Femur (tissue), 1 donor: ENCODE measurements at regions not wholly inside any gene's neighbourhood (a gene's known extent, or its start where the extent isn't known, plus 50 kb on each side); places are given as distances from the start of the nearest gene placed in this dataset.
"Not testable (repeated sequence)": the region's sequence is repeated elsewhere in the genome, so short reads cannot be mapped to it uniquely, and the experiment has no call there.

ENCODE experiments used
- DNase-seq: peaks from one replicate; pipeline ENCODE4 v3.0.0-alpha.2; 2017

DNA sequence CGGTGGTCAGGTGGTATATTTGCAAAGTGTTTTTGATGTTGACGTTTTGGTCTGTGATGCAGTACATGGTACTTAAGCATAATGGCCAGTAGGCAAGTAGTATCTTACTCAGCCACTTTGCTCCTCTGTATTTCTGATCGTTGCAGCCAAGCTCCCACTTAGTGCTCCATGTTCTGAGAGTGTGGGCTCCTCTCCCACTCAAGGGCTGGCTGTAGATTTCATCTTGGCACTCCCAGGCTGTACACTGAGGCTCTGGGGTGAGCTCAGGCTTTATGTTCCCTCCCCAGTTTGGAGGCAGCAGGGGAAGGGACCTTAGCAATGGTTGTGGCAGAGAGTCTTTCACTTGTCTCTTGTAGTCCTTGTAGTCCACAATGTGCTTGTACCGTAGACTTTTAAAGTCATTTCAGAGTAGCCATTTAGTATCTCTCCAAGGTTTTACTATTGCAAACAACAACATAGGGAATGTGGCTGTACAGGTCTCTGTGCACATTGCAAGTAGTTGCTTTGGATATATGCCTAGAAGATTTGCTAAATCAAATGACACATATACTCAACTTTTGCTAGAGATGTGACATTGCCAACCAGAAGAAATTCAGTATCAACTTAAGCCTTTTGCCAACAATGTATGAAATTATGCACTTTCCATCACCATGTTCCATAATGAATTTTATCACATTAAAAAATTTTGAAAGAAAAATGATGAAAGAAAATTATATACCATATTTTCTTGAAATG is 304.3 kb upstream of the CTNND2 start:
- no peak for DNase-seq

- DNase-seq, result no peak
These were observed 300.5 kb upstream of the CTNND2 start for GRCh38 chr5:12204761-12205160.

DNA sequence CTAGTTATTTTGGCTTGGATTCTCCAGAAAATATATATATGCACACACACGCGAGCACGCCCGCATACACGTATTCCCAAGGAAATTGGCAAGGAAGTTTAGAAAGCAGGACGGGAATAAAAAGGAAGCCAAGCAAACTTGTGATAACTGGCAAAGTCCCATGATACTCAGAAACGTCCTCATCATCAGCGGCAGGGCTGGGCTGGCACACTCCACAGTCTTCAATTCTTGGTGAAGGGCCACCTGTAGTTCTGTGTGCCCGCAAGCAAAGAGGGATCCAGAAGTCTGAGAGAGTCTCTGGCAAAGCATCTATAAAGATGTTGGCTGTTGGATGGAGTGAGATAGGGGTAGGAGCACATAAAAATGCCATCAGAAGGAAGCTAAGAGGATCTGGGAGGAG is 289.3 kb upstream of the CTNND2 start:
- no peak for DNase-seq

DNA sequence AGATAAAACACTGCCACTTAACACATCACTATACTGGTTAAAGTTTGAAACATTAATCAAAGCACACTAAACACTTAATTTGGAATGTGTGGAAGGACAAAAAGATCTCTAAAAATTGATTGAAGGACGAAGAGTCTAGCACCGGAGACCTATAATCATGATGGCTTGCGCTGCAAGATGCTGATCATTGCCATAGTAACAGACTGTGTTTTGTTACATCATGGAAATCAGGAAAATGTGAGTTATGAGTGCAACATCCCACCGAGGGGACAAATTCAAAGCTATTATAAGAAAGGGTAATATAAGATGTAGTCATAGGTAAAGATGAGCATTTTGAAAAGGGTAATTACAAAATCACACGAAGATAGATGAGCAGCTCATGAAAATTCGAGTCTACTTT is 278.8 kb upstream of the CTNND2 start:
- DNase-seq, result no peak

GRCh38 chr5:12177851-12178250 is 273.6 kb upstream of the CTNND2 start:
- DNase-seq, result no peak

DNA sequence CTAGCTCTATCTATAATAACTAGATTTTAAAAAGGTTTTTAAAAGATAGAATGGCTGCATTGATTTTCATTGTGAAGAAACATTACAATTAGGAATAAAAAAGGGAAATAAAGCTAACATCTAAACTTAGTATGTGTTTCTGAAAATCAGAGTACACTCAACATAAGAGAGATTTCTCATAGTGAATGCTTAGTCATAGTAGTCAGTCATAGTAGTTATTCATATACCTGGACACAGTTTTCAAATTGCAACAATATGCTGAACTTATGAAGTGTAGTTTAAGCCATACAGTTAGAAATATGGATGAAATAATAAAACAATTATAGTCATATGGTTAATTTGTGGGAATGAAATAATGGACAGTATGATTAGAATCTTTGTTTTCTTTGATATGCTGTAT is 273.0 kb upstream of the CTNND2 start:
- DNase-seq, result no peak

DNA sequence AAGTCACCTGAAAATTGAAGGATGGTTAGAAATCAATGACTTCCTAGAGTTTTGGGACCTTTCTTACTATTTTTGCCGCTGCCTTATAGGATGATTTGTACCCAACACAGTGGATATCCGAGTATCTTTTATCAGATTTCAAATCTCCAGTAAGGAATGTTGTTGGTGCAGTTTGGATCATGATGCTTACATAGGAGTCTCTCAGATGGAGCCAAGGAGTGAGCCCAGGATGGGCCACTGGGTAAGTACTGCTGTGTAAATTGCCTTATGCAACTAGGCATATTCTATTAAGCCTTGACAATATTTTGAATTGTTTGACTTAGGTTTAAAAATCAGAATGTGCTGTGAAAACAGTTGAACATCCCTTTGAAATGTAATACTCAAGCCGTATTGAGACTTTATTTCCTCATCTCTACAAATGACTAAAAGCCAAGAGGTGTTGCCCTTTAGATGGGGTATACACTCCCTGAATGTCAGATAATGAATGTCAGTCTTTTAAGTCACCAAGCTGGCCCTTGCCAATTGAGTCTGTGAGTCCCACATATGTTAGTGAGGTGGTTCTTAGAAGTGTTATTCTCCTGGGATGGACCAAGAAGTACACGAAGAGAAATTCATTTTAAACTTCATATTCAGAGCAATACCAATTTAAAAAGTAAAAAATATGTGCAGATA is 271.8 kb upstream of the CTNND2 start:
- no peak for DNase-seq

DNA sequence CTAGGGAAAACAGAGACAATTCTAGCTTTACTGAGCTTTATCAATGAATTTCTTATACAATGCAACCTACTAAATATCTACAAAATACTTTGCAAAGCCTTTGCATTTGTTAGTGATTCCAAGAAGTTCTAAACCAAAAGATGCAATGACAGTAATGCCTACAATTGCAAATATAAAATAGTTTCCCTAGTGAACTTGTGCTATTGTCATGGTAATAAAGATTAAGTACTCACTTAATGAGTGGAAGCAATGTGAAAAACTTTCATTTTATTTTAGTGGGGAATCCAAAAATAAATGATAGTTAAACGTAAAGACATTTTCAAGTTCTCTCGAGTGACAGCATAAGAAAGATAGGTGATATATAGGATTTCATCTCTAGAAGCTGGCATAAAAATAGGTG is 270.5 kb upstream of the CTNND2 start:
- DNase-seq, result no peak

DNA sequence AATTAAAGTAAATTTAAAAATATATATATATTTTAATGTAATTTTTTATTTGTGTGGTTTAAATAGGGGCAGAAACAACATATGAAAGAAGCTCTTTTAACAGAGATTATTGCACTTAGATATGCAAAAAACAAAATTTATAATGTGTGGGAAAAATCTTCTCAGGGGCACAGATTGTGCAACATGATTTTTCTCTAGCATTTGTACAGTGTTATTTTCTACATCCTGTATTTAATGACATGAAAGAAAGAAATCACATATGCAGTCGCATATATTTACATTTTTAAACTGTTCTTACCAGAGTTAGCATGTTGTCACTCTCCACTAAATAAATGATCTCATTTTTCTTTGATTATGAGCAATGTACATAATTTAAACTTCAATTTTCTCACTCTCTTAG is 265.3 kb upstream of the CTNND2 start:
- DNase-seq, result no peak

GRCh38 chr5:12162863-12163262 is 258.6 kb upstream of the CTNND2 start:
- DNase-seq, result no peak

- no peak for DNase-seq
These were observed 243.3 kb upstream of the CTNND2 start for GRCh38 chr5:12147513-12147912.

- DNase-seq, result no peak
These were observed 237.2 kb upstream of the CTNND2 start for GRCh38 chr5:12141496-12141895.

DNA sequence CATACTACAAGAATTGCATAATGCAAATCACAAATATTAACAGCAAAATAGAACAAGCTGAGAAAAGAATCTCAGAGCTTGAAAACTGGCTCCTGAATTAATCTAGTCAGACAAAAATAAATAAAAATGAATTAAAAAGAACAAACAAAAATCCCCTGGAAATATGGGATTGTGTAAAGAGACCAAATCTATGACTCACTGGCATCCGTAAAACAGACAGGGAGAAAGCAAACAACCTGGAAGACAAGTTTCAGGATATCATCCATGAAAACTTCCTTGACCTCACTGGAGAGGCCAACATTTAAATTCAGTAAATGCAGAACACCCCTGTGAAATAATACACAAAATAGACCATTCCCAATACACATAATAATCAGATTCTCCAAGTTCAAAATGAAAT is 229.3 kb upstream of the CTNND2 start:
- no peak for DNase-seq

GRCh38 chr5:12131020-12131419 is 226.8 kb upstream of the CTNND2 start:
- DNase-seq, result not testable (repeated sequence)

GRCh38 chr5:12125895-12126294 is 221.6 kb upstream of the CTNND2 start:
- no peak for DNase-seq

DNA sequence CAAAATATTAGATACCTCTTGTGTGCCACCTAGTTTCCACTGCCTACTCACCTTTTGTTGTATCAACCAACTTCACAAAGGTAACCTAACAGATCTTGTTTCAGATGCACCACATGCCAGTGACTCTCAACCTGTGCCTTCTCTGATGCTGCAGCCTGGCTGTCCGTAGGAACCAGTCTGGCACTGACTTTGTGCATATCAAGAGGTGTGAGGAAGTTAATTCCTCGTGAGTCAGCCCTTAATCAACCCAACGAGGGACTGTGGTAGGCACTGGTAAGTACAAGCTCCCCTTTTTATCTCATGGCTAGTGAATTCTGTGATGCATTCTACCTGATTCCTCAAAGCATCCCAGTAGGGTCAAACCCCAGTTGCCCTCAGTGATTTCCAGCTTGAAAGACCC is 215.4 kb upstream of the CTNND2 start:
- DNase-seq, result no peak

DNA sequence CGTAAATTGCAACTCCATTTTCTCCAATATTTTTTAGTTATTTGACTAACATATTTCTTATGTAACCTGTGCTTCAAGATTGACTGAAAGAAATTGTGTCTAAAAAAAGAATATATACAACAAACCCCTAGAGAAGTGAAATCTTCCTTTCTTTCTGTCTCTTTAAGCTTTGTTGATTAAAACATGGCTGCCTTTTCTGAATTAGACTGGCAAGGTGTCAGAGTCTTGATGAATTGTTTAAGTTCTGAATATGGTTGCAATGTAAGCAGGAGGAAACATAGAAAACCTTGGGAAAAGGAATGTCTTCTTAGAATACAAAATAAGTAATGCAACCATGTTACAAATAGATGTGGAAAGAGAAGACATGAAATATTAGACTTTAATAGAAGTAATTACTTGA is 209.8 kb upstream of the CTNND2 start:
- DNase-seq, result no peak

- DNase-seq, result no peak
These were observed 208.8 kb upstream of the CTNND2 start for GRCh38 chr5:12113062-12113461.

GRCh38 chr5:12111261-12111660 is 207.0 kb upstream of the CTNND2 start:
- DNase-seq, result no peak

DNA sequence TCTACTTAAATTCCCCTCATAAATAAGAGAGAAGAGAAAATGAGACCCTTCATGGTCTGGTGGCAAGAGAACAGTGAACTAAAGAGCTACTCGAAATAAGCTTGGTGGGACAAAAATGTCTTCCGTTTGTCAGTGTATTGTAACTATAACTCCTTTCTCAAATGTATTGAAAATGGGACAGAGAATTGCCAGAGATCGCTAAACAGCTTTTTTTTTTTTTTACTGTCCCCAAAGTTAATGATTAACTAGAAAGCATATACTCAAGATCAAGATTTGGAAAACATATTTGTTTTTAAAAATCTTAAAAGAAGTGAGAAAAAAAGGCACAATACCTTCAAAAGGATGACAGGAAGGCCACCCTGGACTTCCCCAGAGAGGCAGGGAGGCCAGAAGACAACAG is 206.4 kb upstream of the CTNND2 start:
- no peak for DNase-seq

DNA sequence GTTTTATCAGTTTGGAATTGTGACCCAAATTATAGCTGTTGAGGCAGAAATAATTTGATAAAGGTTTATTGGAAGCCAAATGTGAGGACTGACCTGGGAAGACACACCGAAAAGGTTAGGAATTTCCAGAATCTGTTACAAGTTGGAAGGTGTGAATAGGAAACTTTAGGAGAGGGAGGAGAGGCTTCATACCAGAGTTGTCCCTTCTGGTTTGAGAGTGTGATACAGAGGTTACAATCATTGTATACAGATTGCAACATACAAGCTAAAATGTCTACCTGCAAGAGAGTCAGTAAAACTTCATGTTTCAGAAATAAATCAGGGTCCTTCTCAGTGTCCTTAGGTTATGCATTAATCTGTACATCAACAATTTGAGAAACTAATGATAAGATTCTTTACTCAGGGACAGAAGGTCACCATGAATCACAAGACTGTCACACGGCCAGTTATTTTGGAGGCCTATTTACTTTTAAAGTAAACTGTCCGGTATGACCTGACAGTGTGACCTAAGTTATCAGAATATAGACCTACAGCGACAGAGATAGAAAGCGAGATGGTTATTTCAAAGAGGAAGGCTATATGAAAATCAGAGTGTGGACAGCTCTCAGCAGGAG is 204.9 kb upstream of the CTNND2 start:
- no peak for DNase-seq

DNA sequence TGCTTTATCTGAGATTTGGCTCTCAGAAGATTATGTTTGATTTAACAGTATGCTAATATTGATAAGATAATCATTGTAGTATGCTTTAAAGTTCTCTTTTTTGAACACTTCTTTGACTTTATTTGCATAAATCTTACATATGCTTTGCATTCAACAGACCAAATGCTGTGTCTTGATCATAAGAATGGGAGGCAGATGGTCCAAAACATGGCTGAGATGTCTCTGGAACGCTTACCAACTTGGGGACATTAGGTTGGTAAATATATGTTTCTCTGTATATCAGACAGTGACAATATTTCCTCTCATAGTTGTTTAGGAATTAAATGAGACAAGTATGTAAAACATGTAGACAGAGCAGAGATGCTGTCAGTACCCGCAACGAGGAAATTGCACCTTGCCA is 197.9 kb upstream of the CTNND2 start:
- no peak for DNase-seq

DNA sequence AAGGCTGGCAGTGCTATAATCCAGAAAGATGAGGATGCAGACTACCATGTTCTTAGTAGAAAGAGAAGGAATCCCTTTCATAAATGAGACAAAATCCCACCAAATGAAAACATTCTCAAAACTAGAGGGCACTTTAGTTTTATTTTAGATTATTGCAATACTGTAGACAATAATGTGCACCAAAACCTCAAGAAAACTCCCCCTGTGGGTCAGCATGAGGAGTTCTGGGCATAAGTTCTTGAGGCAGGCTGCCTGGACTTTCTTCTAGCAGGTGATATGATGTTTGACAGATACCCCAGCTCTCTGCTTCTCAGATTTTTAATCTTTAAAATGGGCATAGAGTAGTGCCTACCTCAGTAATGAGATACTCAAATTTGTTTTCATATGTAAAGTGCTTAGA is 196.3 kb upstream of the CTNND2 start:
- no peak for DNase-seq

GRCh38 chr5:12099296-12099695 is 195.1 kb upstream of the CTNND2 start:
- no peak for DNase-seq
